AG04450 (cell line): ENCODE measurements at regions not wholly inside any gene's neighbourhood (a gene's known extent, or its start where the extent isn't known, plus 50 kb on each side); places are given as distances from the start of the nearest gene placed in this dataset.
"Not testable (repeated sequence)": the region's sequence is repeated elsewhere in the genome, so short reads cannot be mapped to it uniquely, and the experiment has no call there.

ENCODE experiments used
- CTCF ChIA-PET: fragments of 300-600, 350-600 bp; formaldehyde crosslinking; extraction: SDS; loops from one replicate; lab custom pipeline; 2022; ENCODE audit warnings: antibody characterized with exemption, inconsistent platforms; lab: Charles Lee
- POLR2A ChIA-PET: fragments of 350-600 bp; formaldehyde crosslinking; extraction: SDS; loops from one replicate; lab custom pipeline; 2021; ENCODE audit warnings: antibody characterized with exemption, inconsistent platforms; lab: Yijun Ruan, JAX
- DNase-seq: peaks from one replicate; pipeline ENCODE4 v3.0.0-alpha.2; 2011; ENCODE audit warnings: low read depth, low spot score
- H3K27ac ChIP-seq: one replicate; pipeline ENCODE4 v1.5.1; 2012; ENCODE audit warnings: low read depth, low read length, control low read depth
- H3K27me3 ChIP-seq: one replicate; pipeline ENCODE4 v1.6.0; 2012; ENCODE audit warnings: low read length; ENCODE audit not compliant: control insufficient read depth, insufficient read depth
- H3K4me3 ChIP-seq: 2 replicates; pipeline ENCODE4 v1.5.1; 2011; ENCODE audit warnings: mild to moderate bottlenecking, low read depth, low read length, control low read depth
- H3K9me3 ChIP-seq: 2 replicates; pipeline ENCODE4 v1.5.1; 2012; ENCODE audit warnings: low read length; ENCODE audit not compliant: control insufficient read depth, insufficient read depth
- TF ChIP-seq, protein P1 (sequence below): IDR thresholded peaks from 2 replicates; pipeline ENCODE4 v1.5.1; 2011; ENCODE audit warnings: low read depth, low read length, control low read depth, inconsistent platforms

DNA sequence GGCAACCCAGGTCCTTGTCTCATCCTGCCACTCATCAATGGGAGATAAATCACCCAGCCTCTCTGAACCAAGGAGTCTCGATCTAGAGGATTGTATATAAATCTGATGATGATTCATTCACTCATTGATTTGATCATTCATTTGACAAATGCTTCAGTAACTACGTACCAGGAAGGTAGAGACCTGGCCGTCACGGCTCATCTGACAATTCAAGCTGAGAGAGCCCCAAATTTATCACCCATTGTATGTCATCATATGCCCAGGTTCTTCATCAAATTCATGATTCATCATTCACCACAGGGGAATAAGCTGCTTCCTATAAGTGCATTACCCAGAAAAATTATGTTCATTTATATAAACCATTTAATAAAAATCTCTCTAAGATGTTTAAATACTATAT, 116.9 kb downstream of the FAM161A start:
- DNase-seq: no peak
- ChIA-PET POLR2A (no interaction called here), CTCF (no interaction called here)
- no peak overlapping the region for H3K4me3 ChIP-seq
- TF ChIP-seq, protein P1, sequence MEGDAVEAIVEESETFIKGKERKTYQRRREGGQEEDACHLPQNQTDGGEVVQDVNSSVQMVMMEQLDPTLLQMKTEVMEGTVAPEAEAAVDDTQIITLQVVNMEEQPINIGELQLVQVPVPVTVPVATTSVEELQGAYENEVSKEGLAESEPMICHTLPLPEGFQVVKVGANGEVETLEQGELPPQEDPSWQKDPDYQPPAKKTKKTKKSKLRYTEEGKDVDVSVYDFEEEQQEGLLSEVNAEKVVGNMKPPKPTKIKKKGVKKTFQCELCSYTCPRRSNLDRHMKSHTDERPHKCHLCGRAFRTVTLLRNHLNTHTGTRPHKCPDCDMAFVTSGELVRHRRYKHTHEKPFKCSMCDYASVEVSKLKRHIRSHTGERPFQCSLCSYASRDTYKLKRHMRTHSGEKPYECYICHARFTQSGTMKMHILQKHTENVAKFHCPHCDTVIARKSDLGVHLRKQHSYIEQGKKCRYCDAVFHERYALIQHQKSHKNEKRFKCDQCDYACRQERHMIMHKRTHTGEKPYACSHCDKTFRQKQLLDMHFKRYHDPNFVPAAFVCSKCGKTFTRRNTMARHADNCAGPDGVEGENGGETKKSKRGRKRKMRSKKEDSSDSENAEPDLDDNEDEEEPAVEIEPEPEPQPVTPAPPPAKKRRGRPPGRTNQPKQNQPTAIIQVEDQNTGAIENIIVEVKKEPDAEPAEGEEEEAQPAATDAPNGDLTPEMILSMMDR: no peak
- H3K27ac ChIP-seq: no peak overlapping the region
- no peaks in the 10 kb centered on the region; the same call in 1 of the 2 replicates for H3K9me3 ChIP-seq
- H3K27me3 ChIP-seq: no peaks in the 10 kb centered on the region

DNA sequence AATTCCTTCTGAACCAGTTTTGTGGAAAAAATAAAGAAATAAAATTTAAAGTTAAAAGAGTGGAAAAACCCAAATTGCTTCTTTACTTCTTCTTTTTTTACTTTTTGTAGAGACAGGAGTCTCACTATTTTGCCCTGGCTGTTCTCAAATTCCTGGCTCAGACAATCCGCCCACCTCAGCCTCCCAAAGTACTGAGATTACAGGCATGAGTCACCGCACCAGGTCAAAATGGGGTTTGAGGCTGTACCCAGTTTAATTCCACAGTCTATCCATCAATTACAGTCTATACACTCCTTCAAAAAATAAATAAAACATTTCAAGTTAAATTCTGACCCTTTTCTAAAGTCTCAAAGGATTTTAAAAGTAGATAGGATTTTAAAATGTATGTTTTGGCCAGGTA, 120.3 kb downstream of the FAM161A start:
- no peak for DNase-seq
- Histone ChIP-seq H3K27ac (no peak overlapping the region), H3K4me3 (no peak overlapping the region), H3K9me3 (no peaks in the 10 kb centered on the region), H3K27me3 (no peaks in the 10 kb centered on the region)
- TF ChIP-seq, protein P1: no peak
- ChIA-PET POLR2A (no interaction called here), CTCF (no interaction called here)

DNA sequence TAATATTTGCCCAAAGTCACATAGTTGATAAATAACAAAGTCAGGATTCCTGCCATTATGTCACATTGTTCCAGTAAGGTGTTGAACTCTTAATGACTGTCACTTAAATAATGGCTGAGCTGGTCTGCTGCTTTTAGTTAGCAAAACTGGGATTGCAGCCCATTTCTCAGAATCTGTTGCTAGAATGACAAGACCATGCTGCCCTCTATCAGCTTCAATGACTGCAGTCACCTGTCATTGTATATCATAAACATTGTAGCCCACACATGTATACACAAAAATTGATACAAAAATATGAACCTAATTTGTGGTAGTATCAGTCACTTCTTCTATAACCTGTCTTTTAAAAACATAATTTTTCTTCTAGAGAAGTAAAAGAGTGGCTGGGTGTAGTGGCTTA, 121.1 kb downstream of the FAM161A start:
- no peaks in the 10 kb centered on the region for H3K27me3 ChIP-seq
- H3K9me3 ChIP-seq: no peaks in the 10 kb centered on the region
- POLR2A ChIA-PET: interaction anchor here (0.7 kb wide), 1 partner anchor 16 kb away, joined by 5 read pairs; no protein-coding TSS in a partner anchor
- CTCF ChIA-PET: no interaction called here
- no peak for DNase-seq
- no peak overlapping the region for H3K4me3 ChIP-seq
- H3K27ac ChIP-seq: no peak overlapping the region
- TF ChIP-seq, protein P1: no peak

DNA sequence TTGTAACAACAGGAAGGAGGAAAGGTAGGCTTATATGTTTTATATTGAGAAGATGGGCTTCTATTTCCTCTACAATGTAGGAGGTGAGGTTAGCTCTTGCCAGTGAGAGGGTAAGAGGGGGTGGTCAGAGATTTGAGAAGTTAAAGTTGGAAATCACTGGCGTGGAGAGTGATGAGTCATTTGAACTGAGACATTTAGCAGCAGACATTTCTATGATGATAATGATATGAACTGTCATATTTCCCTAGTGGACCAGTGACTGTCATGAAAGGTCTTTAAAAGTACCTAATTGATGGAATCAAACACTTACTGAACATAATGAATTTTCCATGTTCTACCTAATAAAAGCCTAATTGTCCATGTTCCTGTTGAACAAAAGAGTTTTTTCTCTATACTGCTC, 126.1 kb downstream of the FAM161A start:
- H3K27me3 ChIP-seq: no peaks in the 10 kb centered on the region
- ChIA-PET CTCF (no interaction called here), POLR2A (no interaction called here)
- no peak for DNase-seq
- H3K4me3 ChIP-seq: no peak overlapping the region
- no peaks in the 10 kb centered on the region; the same call in 1 of the 2 replicates for H3K9me3 ChIP-seq
- TF ChIP-seq, protein P1: no peak
- H3K27ac ChIP-seq: no peak overlapping the region

DNA sequence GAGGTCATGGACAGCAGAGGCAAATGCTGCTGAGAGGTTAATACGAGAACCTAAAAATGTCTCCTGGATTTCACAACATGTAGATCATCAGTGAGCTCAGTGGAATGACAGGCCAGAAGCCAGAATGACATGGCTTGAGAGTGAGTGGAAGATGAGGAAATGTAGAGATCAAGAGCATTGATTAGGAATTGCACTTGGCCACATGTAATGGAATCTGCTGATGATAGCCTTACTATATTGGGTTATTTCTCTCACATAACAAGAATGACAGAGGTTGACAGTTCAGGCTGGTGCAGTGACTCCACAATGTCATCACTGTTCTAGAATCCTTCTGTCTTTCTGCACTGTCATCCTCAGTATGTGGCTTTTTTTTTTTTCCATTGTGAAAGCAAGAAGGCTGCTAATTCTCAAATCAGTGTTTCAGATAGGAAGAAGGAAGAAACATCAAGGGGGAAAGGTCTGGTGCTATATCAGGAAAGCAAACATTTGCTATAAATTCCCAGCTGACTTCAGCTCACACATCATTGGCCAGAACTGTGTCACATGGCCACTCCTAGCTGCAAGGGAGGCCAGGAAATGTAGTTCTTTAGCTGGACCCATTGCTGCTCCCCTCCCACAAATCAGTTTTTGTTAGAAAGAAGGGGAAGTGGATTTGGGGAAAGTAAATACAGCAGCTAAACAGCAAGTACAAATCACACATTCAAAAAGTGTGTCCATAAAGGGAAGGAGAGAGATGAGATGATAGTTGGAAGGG, 127.2 kb downstream of the FAM161A start:
- CTCF ChIA-PET: no interaction called here
- no peak overlapping the region for H3K4me3 ChIP-seq
- DNase-seq: no peak
- no peak overlapping the region for H3K27ac ChIP-seq
- no peaks in the 10 kb centered on the region; the same call in 1 of the 2 replicates for H3K9me3 ChIP-seq
- TF ChIP-seq, protein P1: no peak
- POLR2A ChIA-PET: no interaction called here
- no peaks in the 10 kb centered on the region for H3K27me3 ChIP-seq

DNA sequence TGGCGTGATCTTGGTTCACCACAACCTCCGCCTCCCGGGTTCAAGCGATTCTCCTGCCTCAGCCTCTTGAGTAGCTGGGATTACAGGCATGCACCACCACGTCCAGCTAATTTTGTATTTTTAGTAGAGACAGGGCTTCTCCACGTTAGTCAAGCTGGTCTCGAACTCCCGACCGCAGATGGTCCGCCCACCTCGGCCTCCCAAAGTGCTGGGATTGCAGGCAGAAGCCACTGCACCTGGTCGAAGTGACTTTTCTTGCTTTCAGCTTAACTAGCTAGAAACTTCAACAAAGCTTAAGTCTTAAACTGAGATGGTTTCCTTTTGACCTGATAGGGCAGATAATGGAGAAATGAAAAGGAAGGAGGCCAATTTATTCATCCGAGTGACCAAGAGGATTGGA, 130.5 kb downstream of the FAM161A start:
- H3K4me3 ChIP-seq, POLR2A ChIA-PET, H3K27me3 ChIP-seq, H3K27ac ChIP-seq, H3K9me3 ChIP-seq, DNase-seq: not testable (repeated sequence)
- CTCF ChIA-PET: interaction anchor here (0.6 to 0.7 kb wide), 3 partner anchors 20 to 1208 kb away, joined by 3 to 5 read pairs (median 3); no protein-coding TSS in a partner anchor
